ENCODE measurements at regions not wholly inside any gene's neighbourhood (a gene's known extent, or its start where the extent isn't known, plus 50 kb on each side); places are given as distances from the start of the nearest gene placed in this dataset.

GRCh38 chr18:34458410-34458977 lies 233.8 kb upstream of the NOL4 start:
- no peak overlapping the region for H3K27ac ChIP-seq
- no peak for DNase-seq
- no peaks in the 10 kb centered on the region for H3K27me3 ChIP-seq (ENCODE audit: insufficient read depth in 3 of 3, low read length in 2 of 3)
- 29 to 70% (median 40%) methylated on average over 3 of the region's 3 CpGs for WGBS, 3 donors
- intact Hi-C loops (cut with DNase I): no loop called here
- TF ChIP-seq CTCF (IDR thresholded peaks at IDR 0.05): no peak
- H3K4me1 ChIP-seq: no peaks in the 10 kb centered on the region
- no peaks in the 10 kb centered on the region for H3K36me3 ChIP-seq (ENCODE audit: insufficient read depth in 1 of 2, low read depth in 1 of 2)
- H3K4me3 ChIP-seq: no peak overlapping the region
- ATAC-seq: no peak
- no peaks in the 10 kb centered on the region for H3K9me3 ChIP-seq

GRCh38 chr18:34461266-34461665 lies 236.6 kb upstream of the NOL4 start:
- H3K9me3 ChIP-seq: no peaks in the 10 kb centered on the region
- H3K27ac ChIP-seq: no peak overlapping the region
- WGBS, 3 donors: 64 to 73% (median 71%) methylated on average over 3 of the region's 3 CpGs
- no peak for TF ChIP-seq CTCF (IDR thresholded peaks at IDR 0.05)
- H3K27me3 ChIP-seq (ENCODE audit: insufficient read depth in 3 of 3, low read length in 2 of 3): no peaks in the 10 kb centered on the region
- ATAC-seq (no peak), DNase-seq (no peak)
- H3K4me1 ChIP-seq: no peaks in the 10 kb centered on the region
- H3K4me3 ChIP-seq: no peak overlapping the region
- intact Hi-C loops (cut with DNase I): no loop called here
- no peaks in the 10 kb centered on the region for H3K36me3 ChIP-seq (ENCODE audit: insufficient read depth in 1 of 2, low read depth in 1 of 2)

- Histone ChIP-seq H3K4me3 (no peak overlapping the region), H3K4me1 (no peaks in the 10 kb centered on the region), H3K9me3 (no peaks in the 10 kb centered on the region), H3K27ac (no peak overlapping the region), H3K27me3 (ENCODE audit: insufficient read depth in 3 of 3, low read length in 2 of 3) (no peaks in the 10 kb centered on the region), H3K36me3 (ENCODE audit: insufficient read depth in 1 of 2, low read depth in 1 of 2) (no peaks in the 10 kb centered on the region)
- ATAC-seq (no peak), DNase-seq (no peak)
- WGBS, 3 donors: 73 to 91% (median 76%) methylated on average over 1 of the region's 1 CpG
- intact Hi-C loops (cut with DNase I): no loop called here
- no peak for TF ChIP-seq CTCF (IDR thresholded peaks at IDR 0.05)
Measured at GRCh38 chr18:34467058-34467457, 242.3 kb upstream of the NOL4 start.

GRCh38 chr18:34480162-34480700 lies 229.9 kb upstream of the DTNA start:
- no peak for DNase-seq
- no peak for TF ChIP-seq CTCF (IDR thresholded peaks at IDR 0.05)
- 69 to 71% (median 69%) methylated on average over 4 of the region's 4 CpGs for WGBS, 3 donors
- no peaks in the 10 kb centered on the region for H3K4me1 ChIP-seq
- H3K27me3 ChIP-seq (ENCODE audit: insufficient read depth in 3 of 3, low read length in 2 of 3): no peaks in the 10 kb centered on the region
- H3K27ac ChIP-seq: no peak overlapping the region
- intact Hi-C loops (cut with DNase I): no loop called here
- ATAC-seq: no peak
- no peaks in the 10 kb centered on the region for H3K9me3 ChIP-seq
- H3K36me3 ChIP-seq (ENCODE audit: insufficient read depth in 1 of 2, low read depth in 1 of 2): no peaks in the 10 kb centered on the region
- no peak overlapping the region for H3K4me3 ChIP-seq

GRCh38 chr18:34482204-34482603 lies 227.9 kb upstream of the DTNA start:
- no peaks in the 10 kb centered on the region for H3K4me1 ChIP-seq
- no peak overlapping the region for H3K27ac ChIP-seq
- DNase-seq (no peak), ATAC-seq (no peak)
- H3K27me3 ChIP-seq (ENCODE audit: insufficient read depth in 3 of 3, low read length in 2 of 3): no peaks in the 10 kb centered on the region
- H3K4me3 ChIP-seq: no peak overlapping the region
- no peak for TF ChIP-seq CTCF (IDR thresholded peaks at IDR 0.05)
- H3K36me3 ChIP-seq (ENCODE audit: insufficient read depth in 1 of 2, low read depth in 1 of 2): no peaks in the 10 kb centered on the region
- intact Hi-C loops (cut with DNase I): no loop called here
- no peaks in the 10 kb centered on the region for H3K9me3 ChIP-seq

Data from psoas muscle (tissue), 7 donors.